Activated CD8-positive, alpha-beta memory T cell treated with anti-CD3 and anti-CD28 coated beads for 1 hour (primary cell): ENCODE measurements at regions not wholly inside any gene's neighbourhood (a gene's known extent, or its start where the extent isn't known, plus 50 kb on each side); places are given as distances from the start of the nearest gene placed in this dataset.

Source experiments
- DNase-seq, 2 donors: peaks; one replicate each; pipeline ENCODE4 v3.0.0-alpha.2; 2020; ENCODE audit warnings: low read depth in 1 of 2; ENCODE audit errors: extremely low read depth in 1 of 2

- no peak for DNase-seq
Observed at GRCh38 chr1:83110156-83110555, 888.8 kb downstream of the TTLL7 start.

- no peak for DNase-seq
Observed at GRCh38 chr1:83109692-83110091, 889.2 kb downstream of the TTLL7 start.

GRCh38 chr1:83104558-83104957 is 894.4 kb downstream of the TTLL7 start:
- DNase-seq = no peak

- no peak for DNase-seq
Observed at GRCh38 chr1:83103341-83103740, 895.6 kb downstream of the TTLL7 start.

DNA sequence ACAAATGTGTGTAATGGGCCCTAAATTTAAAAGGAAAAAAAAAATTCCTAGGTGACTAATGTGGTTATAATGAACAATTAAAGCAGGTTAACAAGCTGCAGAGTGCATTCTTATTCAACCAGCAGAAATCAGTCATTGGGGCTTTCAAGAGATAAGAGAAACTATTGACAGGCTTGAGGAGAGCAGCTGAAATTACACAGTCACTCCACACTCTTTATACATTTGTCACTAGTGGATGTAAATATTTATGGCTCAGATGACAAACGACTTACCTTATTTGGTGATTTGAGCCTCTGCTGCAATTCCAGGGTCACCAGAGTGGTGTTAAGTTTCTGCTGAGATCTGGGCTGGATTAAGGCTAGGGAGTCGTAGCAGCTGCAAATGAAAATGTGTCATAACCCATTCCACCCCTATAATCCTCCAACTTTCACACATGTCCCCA is 896.3 kb downstream of the TTLL7 start:
- DNase-seq = no peak

GRCh38 chr1:83101406-83101805 is 897.5 kb downstream of the TTLL7 start:
- no peak for DNase-seq

GRCh38 chr1:83100133-83100532 is 898.8 kb downstream of the TTLL7 start:
- DNase-seq = no peak

DNA sequence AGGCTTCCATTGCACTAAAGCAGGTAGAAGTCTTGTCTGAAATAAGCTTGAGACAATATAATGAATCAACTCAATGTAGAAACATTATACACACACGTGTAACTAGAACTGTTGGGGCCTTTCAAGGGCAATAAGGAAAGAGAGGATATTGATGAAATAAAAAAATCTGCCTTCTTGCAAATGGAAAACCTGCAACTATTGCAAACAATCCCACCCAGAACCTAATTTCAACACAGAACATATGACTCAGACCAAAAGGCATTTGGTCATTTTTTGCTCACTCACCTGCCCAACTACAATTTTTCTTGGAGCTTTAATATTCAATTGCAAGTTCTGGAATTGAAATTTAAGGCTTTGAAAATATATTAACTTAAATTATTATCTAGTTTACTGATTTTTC is 900.1 kb downstream of the TTLL7 start:
- no peak for DNase-seq

GRCh38 chr1:83098131-83098530 is 900.8 kb downstream of the TTLL7 start:
- no peak for DNase-seq

GRCh38 chr1:83097715-83098114 is 901.2 kb downstream of the TTLL7 start:
- no peak for DNase-seq

- DNase-seq = no peak
Observed at GRCh38 chr1:83095570-83095969, 903.4 kb downstream of the TTLL7 start.

GRCh38 chr1:83090195-83090594 is 908.7 kb downstream of the TTLL7 start:
- DNase-seq = no peak

GRCh38 chr1:83087851-83088250 is 911.1 kb downstream of the TTLL7 start:
- no peak for DNase-seq

- DNase-seq = no peak
Observed at GRCh38 chr1:83086986-83087512, 911.9 kb downstream of the TTLL7 start.

DNA sequence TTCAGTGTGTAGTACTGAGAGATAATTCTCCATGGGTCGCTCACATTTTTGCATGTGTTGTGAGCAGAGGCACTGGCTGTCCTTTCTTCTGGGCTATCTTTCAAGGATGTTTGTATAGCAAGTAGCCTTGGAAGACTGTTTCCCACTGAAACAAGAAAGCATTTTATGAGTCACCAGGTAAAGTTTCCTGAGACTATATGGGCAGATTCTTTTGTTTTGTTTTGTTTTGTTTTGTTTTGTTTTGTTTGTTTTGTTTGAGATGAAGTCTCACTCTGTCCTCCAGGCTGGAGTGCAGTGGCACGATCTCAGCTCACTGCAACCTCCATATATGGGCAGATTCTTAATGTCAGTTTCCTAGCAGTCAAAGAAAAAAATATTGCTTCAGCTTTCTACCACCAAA is 912.6 kb downstream of the TTLL7 start:
- no peak for DNase-seq

DNA sequence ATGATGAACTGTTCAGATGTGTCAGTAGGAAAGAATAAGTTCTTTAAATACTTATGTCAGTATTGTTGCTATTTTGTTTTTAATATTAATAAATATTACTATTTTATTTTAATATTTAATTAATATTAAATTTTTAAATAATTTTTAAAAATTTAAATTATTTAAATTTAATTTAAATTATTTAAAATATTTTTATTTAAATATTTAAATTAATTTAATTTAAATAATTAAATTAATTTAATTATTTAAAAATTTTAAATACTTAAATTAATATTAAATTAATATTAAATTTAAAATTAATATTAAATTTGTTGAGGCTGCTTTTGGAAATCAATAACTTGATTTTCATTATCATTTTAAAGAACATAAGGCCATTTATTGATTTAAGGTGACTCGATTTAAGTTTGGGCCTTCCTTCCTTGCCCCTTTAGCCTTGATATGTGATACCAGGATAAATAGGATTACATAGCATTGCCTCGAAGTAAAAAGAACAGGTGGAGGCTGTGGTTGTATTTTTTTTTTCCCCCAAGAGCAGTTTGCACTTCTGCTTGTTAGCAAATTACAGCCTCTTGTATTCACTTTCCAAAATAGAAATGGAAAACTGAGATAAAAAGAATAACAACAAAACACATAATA is 915.2 kb downstream of the TTLL7 start:
- no peak for DNase-seq

DNA sequence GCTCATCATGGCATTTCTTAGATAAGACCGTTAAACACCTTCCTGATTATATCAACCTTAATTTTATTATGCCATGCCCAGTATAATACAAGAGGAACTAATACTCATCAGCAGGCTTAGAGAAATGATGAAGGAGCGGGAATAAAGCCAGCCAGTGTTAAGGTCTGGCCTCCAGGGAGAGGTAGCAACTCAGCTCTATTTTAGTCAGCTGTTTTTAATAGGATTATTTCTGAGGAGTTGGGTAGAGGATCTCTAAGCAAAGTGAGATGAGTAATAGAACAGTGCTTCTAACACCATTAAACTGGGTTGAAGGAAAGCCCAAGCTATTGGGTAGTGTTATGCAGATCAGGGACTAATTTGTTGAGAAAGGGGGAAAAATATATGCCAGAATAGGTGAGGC is 921.5 kb downstream of the TTLL7 start:
- DNase-seq = no peak

- no peak for DNase-seq
Observed at GRCh38 chr1:83075107-83075506, 923.8 kb downstream of the TTLL7 start.

GRCh38 chr1:83067954-83068353 is 931.0 kb downstream of the TTLL7 start:
- DNase-seq = no peak

DNA sequence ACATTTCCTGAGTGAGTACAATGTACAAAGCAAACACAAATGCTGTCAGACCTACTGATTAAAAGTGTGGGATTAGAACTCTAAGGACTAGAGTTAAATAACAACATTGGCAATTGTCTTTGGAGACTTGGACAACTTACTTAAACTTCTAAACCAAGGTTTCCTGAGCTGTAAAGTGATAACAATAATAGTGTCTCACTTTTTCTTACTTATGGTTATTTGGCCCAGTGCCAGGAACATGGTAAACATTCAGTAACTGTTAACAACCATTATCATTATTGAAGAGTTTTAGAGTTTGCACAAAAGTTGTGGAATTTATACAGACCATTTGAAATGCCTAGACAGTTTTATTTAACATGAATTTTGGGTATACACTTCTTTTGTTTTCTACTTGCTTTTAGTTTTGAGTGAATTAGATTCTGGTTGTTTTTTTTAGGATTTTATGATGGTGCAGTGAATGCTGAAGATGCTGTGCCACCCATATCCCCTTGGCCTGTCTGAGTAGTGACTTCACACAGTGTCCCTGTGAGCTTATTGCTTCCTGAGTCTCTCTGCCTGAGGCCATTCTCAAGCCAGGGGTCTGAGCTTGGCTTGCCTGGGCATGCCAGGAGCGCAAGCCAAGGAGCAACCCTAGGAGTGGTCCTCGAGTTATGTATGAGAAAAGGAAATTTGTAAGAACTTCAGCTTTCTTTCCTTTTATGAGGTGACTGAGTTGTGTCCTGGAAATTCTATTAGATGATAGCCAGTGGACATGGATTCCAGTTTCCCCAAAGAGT is 932.8 kb downstream of the TTLL7 start:
- no peak for DNase-seq

GRCh38 chr1:83064589-83065242 is 934.2 kb downstream of the TTLL7 start:
- DNase-seq = no peak
